ENCODE measurements at regions not wholly inside any gene's neighbourhood (a gene's known extent, or its start where the extent isn't known, plus 50 kb on each side); places are given as distances from the start of the nearest gene placed in this dataset.

DNA sequence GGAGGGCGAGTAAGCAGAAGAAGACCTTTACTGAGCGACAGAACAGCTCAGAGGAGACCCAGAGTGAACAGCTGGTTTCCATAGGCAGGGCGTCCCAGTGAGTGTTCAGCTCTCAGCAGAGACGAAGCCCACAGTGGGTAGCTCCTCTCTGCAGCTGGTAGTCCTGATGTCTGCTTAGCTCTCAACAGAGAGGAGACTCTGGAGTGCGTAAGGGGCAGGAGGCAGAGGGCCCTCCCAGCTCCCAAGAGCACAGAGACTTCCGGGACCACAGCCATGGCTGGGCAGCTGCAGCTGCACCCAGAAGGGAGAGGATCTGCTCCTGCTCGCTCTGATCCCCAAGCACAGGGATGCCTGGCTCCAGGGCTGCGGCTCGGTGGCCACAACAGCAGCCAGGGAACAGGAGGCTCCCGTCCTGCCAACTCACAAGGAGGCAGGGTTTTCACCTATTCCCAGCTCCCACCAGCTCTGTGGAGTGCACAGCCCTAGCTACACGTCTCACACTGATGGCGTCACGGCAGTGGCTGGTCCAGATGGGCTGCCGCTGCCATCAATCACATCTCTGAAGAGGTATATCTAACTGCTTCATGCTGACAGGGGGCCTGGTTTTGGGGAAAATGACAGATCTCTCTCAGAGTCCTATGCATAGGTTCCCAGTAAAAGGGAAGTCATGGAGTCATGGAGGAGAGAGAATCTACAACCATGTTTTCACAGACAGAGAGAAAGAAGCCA lies 2660.1 kb upstream of the PCDH20 start (continued):
- TF ChIP-seq IRF1 (CRISPR knock-in tag; IDR thresholded peaks at IDR 0.05; ENCODE audit: low read depth) (no peak), KLF16 (CRISPR knock-in tag; IDR thresholded peaks at IDR 0.05) (peak in 1 of 2 experiments; percentile 36; a peak in 1 of 4 replicates), NR2C2 (CRISPR knock-in tag; IDR thresholded peaks at IDR 0.05; ENCODE audit: borderline replicate concordance) (no peak), ZNF256 (CRISPR knock-in tag; conservative IDR thresholded peaks at IDR 0.05) (no peak), ZNF530 (CRISPR knock-in tag; IDR thresholded peaks at IDR 0.05; ENCODE audit: low read depth) (no peak), IKZF5 (CRISPR knock-in tag; IDR thresholded peaks at IDR 0.05) (peak; percentile 84; the same call in 1 of the 2 replicates), ZNF263 (CRISPR knock-in tag; IDR thresholded peaks at IDR 0.05) (peak; percentile 54), ZBTB7A (CRISPR knock-in tag; IDR thresholded peaks at IDR 0.05) (no peak), SNAI1 (CRISPR knock-in tag; IDR thresholded peaks at IDR 0.05; ENCODE audit: borderline replicate concordance) (no peak; the same call in 1 of the 2 replicates), NAIF1 (CRISPR knock-in tag; IDR thresholded peaks at IDR 0.05; ENCODE audit: borderline replicate concordance) (0 out of 2 replicates have a peak, but pooled peaks have one; percentile 55), MAF1 (CRISPR knock-in tag; IDR thresholded peaks at IDR 0.05; ENCODE audit: borderline replicate concordance) (no peak), SRF (IDR thresholded peaks at IDR 0.05; ENCODE audit: low read depth, low read length) (0 out of 2 replicates have a peak, but pooled peaks have one; percentile 10), CBX2 (IDR thresholded peaks at IDR 0.05; ENCODE audit: low read depth, low read length) (no peak), CBX2 (CRISPR knock-in tag; IDR thresholded peaks at IDR 0.05; ENCODE audit: low read depth) (no peak), NR0B2 (CRISPR knock-in tag; IDR thresholded peaks at IDR 0.05) (no peak), KDM4B (CRISPR knock-in tag; IDR thresholded peaks at IDR 0.05) (0 out of 2 replicates have a peak, but pooled peaks have one; percentile 20), ZNF713 (CRISPR knock-in tag; IDR thresholded peaks at IDR 0.05) (0 out of 2 replicates have a peak, but pooled peaks have one; percentile 60), RFXAP (CRISPR knock-in tag; IDR thresholded peaks at IDR 0.05; ENCODE audit: borderline replicate concordance) (no peak), NRL (CRISPR knock-in tag; IDR thresholded peaks at IDR 0.05; ENCODE audit: borderline replicate concordance) (0 out of 2 replicates have a peak, but pooled peaks have one; percentile 22), CENPBD1 (CRISPR knock-in tag; IDR thresholded peaks at IDR 0.05; ENCODE audit: borderline replicate concordance, low read depth) (no peak), MZF1 (CRISPR knock-in tag; IDR thresholded peaks at IDR 0.05; ENCODE audit: borderline replicate concordance) (no peak; the same call in 1 of the 2 replicates), TARDBP (CRISPR knock-in tag; IDR thresholded peaks at IDR 0.05) (peak; percentile 91)
- TF ChIP-seq, protein P1, sequence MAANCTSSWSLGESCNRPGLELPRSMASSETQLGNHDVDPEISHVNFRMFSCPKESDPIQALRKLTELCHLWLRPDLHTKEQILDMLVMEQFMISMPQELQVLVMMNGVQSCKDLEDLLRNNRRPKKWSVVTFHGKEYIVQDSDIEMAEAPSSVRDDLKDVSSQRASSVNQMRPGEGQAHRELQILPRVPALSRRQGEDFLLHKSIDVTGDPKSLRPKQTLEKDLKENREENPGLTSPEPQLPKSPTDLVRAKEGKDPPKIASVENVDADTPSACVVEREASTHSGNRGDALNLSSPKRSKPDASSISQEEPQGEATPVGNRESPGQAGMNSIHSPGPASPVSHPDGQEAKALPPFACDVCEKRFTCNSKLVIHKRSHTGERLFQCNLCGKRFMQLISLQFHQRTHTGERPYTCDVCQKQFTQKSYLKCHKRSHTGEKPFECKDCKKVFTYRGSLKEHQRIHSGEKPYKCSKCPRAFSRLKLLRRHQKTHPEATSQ (CRISPR knock-in tag; IDR thresholded peaks at IDR 0.05; ENCODE audit: borderline replicate concordance): no peak; the same call in 1 of the 2 replicates
